Endothelial cell of umbilical vein (primary cell): ENCODE measurements at regions not wholly inside any gene's neighbourhood (a gene's known extent, or its start where the extent isn't known, plus 50 kb on each side); places are given as distances from the start of the nearest gene placed in this dataset.
A peak's percentile ranks its signal among the peaks of the same experiment; 100 is the strongest.

ENCODE experiments used
- BruUV-seq: library from RNA; stranded (reverse); fragments of 400-500 nt; replicated peaks from 2 replicates; lab custom pipeline; 2021; lab: Mats Ljungman, UMichigan
- CTCF ChIA-PET: fragments of 300-600, 350-600 bp; sonication (Branson Sonifier 250); formaldehyde crosslinking; loops from one replicate; lab custom pipeline; 2021; ENCODE audit warnings: antibody characterized with exemption, inconsistent platforms; lab: Charles Lee
- POLR2A ChIA-PET: fragments of 300-600, 350-600 bp; sonication (Branson Sonifier 250); formaldehyde crosslinking; loops from one replicate; lab custom pipeline; 2021; ENCODE audit warnings: antibody characterized with exemption, inconsistent platforms; lab: Charles Lee
- DNase-seq: peaks from one replicate; pipeline ENCODE4 v3.0.0-alpha.2; 2011; ENCODE audit warnings: low read depth, low spot score
- FAIRE-seq: peaks from 2 replicates; lab custom pipeline; 2011; peaks lifted over from hg19 to GRCh38; lab: Jason Lieb, UNC
- H2AFZ ChIP-seq: 2 replicates; pipeline ENCODE4 v1.6.0; 2012; ENCODE audit warnings: low read depth, low read length, control low read depth, inconsistent platforms
- H3K27ac ChIP-seq: 2 replicates; pipeline ENCODE4 v1.5.1; 2011; ENCODE audit warnings: low read depth, mild to moderate bottlenecking, control low read depth, low read length, moderate library complexity; ENCODE audit not compliant: insufficient read depth
- H3K27me3 ChIP-seq, 2 experiments: 2 replicates each; pipeline versions ENCODE4 v1.6.0 to v1.6.1; 2011; ENCODE audit warnings: low read length in 2 of 2, mixed read lengths in 1 of 2; ENCODE audit not compliant: control insufficient read depth in 2 of 2, insufficient read depth in 2 of 2
- H3K36me3 ChIP-seq, 2 experiments: 2 replicates in 1 of 2; 3 replicates in 1 of 2; pipeline ENCODE4 v1.5.1; 2011; ENCODE audit warnings: low read length in 2 of 2, mild to moderate bottlenecking in 1 of 2, moderate library complexity in 1 of 2; ENCODE audit not compliant: control insufficient read depth in 2 of 2, insufficient read depth in 2 of 2; ENCODE audit errors: extremely low read depth in 1 of 2
- H3K4me1 ChIP-seq: 3 replicates; pipeline ENCODE4 v1.5.1; 2011; ENCODE audit warnings: mild to moderate bottlenecking, low read length; ENCODE audit not compliant: control insufficient read depth, insufficient read depth; ENCODE audit errors: extremely low read depth
- H3K4me2 ChIP-seq: 2 replicates; pipeline ENCODE4 v1.6.1; 2011; ENCODE audit warnings: low read length, control low read depth, mixed read lengths; ENCODE audit not compliant: insufficient read depth
- H3K4me3 ChIP-seq, 3 experiments: fragments of 200-600 bp in 1 of 3; sonication (generic), shearing (Covaris generic) in 1 of 3; replicated peaks in 1 of 3; 2 replicates each; pipeline ENCODE4 v1.5.1; 2011 to 2016; ENCODE audit warnings: control low read depth in 3 of 3, low read length in 3 of 3, mild to moderate bottlenecking in 2 of 3, inconsistent platforms in 1 of 3, low read depth in 1 of 3, moderate library complexity in 1 of 3; ENCODE audit not compliant: insufficient read depth in 1 of 3
- H3K79me2 ChIP-seq: 2 replicates; pipeline ENCODE4 v1.6.0; 2012; ENCODE audit warnings: low read length, inconsistent platforms; ENCODE audit not compliant: control insufficient read depth, insufficient read depth
- H3K9ac ChIP-seq: replicated peaks from 2 replicates; pipeline ENCODE3; 2011; ENCODE audit warnings: low read length, control low read depth; ENCODE audit not compliant: insufficient read depth; ENCODE audit errors: extremely low read depth
- H3K9me1 ChIP-seq: replicated peaks from 3 replicates; pipeline ENCODE4 v1.6.0; 2011; ENCODE audit warnings: mild to moderate bottlenecking, low read length; ENCODE audit not compliant: control insufficient read depth, insufficient read depth; ENCODE audit errors: extremely low read depth
- H3K9me3 ChIP-seq: replicated peaks from 2 replicates; pipeline ENCODE4 v1.5.1; 2012; ENCODE audit warnings: low read length, inconsistent platforms; ENCODE audit not compliant: control insufficient read depth, insufficient read depth
- H4K20me1 ChIP-seq: replicated peaks from 2 replicates; pipeline ENCODE3; 2011; ENCODE audit warnings: mild to moderate bottlenecking, low read length; ENCODE audit not compliant: control insufficient read depth, insufficient read depth; ENCODE audit errors: extremely low read depth
- EZH2 ChIP-seq: IDR thresholded peaks from 2 replicates; pipeline ENCODE4 v1.6.1; 2012; ENCODE audit warnings: borderline replicate concordance, low read depth, mild to moderate bottlenecking, moderate library complexity, low read length, inconsistent platforms; ENCODE audit not compliant: severe bottlenecking
- GATA2 ChIP-seq: IDR thresholded peaks from 2 replicates; pipeline ENCODE4 v1.7.0; 2011; ENCODE audit warnings: low read depth, mild to moderate bottlenecking, moderate library complexity, mixed read lengths, low read length; ENCODE audit not compliant: insufficient read length, insufficient read depth
- MYC ChIP-seq: IDR thresholded peaks from one replicate; pipeline ENCODE4 v1.6.1; 2011; ENCODE audit warnings: mild to moderate bottlenecking, low read depth, low read length
- POLR2AphosphoS5 ChIP-seq: IDR thresholded peaks from 2 replicates; pipeline ENCODE4 v1.6.1; 2012; ENCODE audit warnings: low read depth, mild to moderate bottlenecking, control low read depth, low read length, moderate library complexity; ENCODE audit not compliant: insufficient read depth
- dilution Hi-C: fragments of 300-500 bp; cut with MboI; formaldehyde crosslinking; loops from one replicate; pipeline ENCODE4 v1.15.0; 2019; ENCODE audit warnings: low sequenced_read_pairs; ENCODE audit not compliant: extremely low pct_ligation_motif_present
- intact Hi-C: fragments of 100-400 bp; cut with micrococcal nuclease; formaldehyde crosslinking; loops from one replicate; pipeline ENCODE4 v1.10.0; 2022

DNA sequence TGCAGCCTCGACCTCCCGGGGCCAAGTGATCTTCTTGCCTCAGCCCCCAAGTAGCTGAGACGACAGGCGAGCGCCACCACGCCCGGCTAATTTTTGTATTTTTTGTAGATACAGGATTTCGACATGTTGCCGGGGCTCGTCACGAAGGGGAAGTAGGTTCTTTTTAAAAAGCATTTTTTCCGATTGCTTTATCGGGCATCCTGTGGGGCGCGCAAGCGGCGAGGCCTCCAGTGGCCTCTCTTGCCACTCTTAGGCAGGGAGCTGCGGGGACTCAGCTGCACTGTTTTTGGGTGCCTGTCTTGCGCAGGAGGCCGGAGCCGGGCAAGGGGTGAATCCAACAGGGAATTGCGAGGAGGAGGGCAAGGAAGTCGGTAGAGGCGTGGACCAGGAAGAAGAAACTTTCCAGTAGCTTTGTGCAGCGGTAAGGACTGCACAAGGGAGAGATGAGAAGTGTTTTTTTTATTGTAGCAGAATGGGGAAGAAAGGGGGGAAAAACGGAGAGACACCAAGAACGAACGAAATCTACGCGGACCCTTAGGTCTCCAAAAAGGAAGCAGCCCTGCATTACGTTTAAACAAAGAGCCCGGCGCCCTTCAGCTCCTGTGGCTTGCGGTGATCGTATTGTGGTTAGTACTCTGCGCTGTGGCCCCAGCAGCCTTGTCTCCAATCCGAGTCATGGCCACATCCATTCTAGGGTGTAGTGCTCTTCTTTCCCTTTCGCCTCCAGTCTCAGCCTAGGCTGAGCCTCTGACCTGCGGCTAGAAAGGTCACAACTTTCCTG lies 164.8 kb downstream of the PPIAL4G start:
- BruUV-seq: no TSS peak
- Histone ChIP-seq H4K20me1 (no peaks in the 10 kb centered on the region), H3K9ac (no peak overlapping the region), H3K36me3 (no peaks in the 10 kb centered on the region), H3K4me3 (no peak overlapping the region), H2AFZ (peak overlapping the region; percentile 21), H3K9me1 (no peaks in the 10 kb centered on the region), H3K9me3 (no peaks in the 10 kb centered on the region), H3K27me3 (peaks cover 31 to 44% of the 10 kb centered on the region in 2 experiments), H3K79me2 (no peaks in the 10 kb centered on the region), H3K27ac (no peak overlapping the region), H3K4me2 (peak overlapping the region; percentile 28), H3K4me1 (peaks cover 5% of the 10 kb centered on the region)
- dilution Hi-C loops (no loop called here), intact Hi-C loops (no loop called here)
- ChIA-PET CTCF (no interaction called here), POLR2A (no interaction called here)
- TF ChIP-seq GATA2 (no peak), POLR2AphosphoS5 (no peak)
- FAIRE-seq: no peak
- DNase-seq: no peak

DNA sequence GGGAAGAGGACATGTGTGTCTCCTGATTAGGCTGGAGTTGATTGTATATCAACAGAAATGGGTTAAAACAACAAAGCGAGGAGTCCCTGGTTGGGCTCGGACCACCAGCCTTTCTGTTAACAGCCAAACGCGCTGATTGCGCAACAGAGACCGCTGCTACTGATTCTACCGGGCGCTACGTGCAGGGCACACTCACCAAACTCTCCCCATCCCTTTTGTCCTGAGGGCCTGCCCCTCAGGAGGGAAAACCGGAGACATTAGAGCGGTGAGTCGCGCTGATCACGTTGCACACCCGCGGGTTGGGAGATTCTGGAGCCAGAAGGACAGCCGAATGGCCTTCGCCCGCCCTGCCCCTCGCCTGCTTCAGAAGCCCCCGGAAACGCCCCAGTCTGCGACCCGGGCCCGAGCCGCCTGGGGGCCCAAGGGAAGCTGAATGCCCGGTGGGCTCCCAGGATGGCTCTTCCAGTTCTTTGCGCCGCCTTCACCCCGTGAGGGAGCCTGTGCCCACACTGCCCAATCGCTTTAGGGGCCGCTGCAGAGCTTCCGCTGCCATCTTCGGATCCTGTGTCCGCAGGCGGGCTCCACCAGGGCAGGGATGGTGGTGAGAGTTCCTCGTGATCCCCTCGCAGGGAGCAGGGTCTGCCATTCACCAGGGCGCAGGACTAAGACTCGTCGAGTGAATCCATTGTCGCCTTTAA lies 165.4 kb upstream of the NBPF11 start:
- no peak for FAIRE-seq
- Histone ChIP-seq H3K27ac (no peak overlapping the region), H3K4me3 (no peak overlapping the region), H4K20me1 (no peaks in the 10 kb centered on the region), H3K9ac (no peak overlapping the region), H3K9me3 (no peaks in the 10 kb centered on the region), H3K27me3 (peaks cover 32 to 46% of the 10 kb centered on the region in 2 experiments), H3K9me1 (no peaks in the 10 kb centered on the region), H3K4me1 (peaks cover 5% of the 10 kb centered on the region), H2AFZ (no peak overlapping the region), H3K4me2 (no peak overlapping the region), H3K79me2 (no peaks in the 10 kb centered on the region), H3K36me3 (no peaks in the 10 kb centered on the region)
- dilution Hi-C loops: no loop called here
- TF ChIP-seq EZH2 (peak; percentile 34), MYC (no peak), POLR2AphosphoS5 (no peak)
- intact Hi-C loops: no loop called here
- no peak for DNase-seq
- ChIA-PET CTCF (no interaction called here), POLR2A (no interaction called here)
- no TSS peak for BruUV-seq
